Activated CD8-positive, alpha-beta T cell treated with anti-CD3 and anti-CD28 coated beads, Interleukin-2, amount 10 ng/mL, durations not matched to agents 7 days and 5 days (primary cell): ENCODE measurements at regions not wholly inside any gene's neighbourhood (a gene's known extent, or its start where the extent isn't known, plus 50 kb on each side); places are given as distances from the start of the nearest gene placed in this dataset.
"Not testable (repeated sequence)": the region's sequence is repeated elsewhere in the genome, so short reads cannot be mapped to it uniquely, and the experiment has no call there.

Experiments used
- ATAC-seq: fragments of 150-1000 bp; cut with Tn5 transposase; one replicate; pipeline ENCODE4 v1.10.0; 2021; ENCODE audit warnings: moderate library complexity
- CTCF ChIA-PET: fragments of 350-600 bp; sonication (Branson Sonifier 250); formaldehyde crosslinking; loops from one replicate; lab custom pipeline; 2021; ENCODE audit warnings: antibody characterized with exemption; lab: Charles Lee
- POLR2A ChIA-PET: fragments of 350-600 bp; sonication (Branson Sonifier 250); formaldehyde crosslinking; loops from one replicate; lab custom pipeline; 2021; ENCODE audit warnings: antibody characterized with exemption; lab: Charles Lee
- DNase-seq: peaks from one replicate; pipeline ENCODE4 v3.0.0-alpha.2; 2020
- H3K27ac Mint-ChIP-seq: one replicate; pipeline ENCODE4 v1.8.0; 2021; ENCODE audit warnings: mild to moderate bottlenecking, mixed read lengths
- H3K27me3 Mint-ChIP-seq: one replicate; pipeline ENCODE4 v1.8.0; 2021; ENCODE audit warnings: low read depth, mixed read lengths
- H3K36me3 Mint-ChIP-seq: one replicate; pipeline ENCODE4 v1.8.0; 2021; ENCODE audit warnings: low read depth, mixed read lengths
- H3K4me1 Mint-ChIP-seq: one replicate; pipeline ENCODE4 v1.8.0; 2021; ENCODE audit warnings: low read depth, mixed read lengths
- H3K4me3 Mint-ChIP-seq: one replicate; pipeline ENCODE4 v1.8.0; 2021; ENCODE audit warnings: mild to moderate bottlenecking, mixed read lengths
- H3K9me3 Mint-ChIP-seq: one replicate; pipeline ENCODE4 v1.8.0; 2022; ENCODE audit warnings: mixed read lengths; ENCODE audit not compliant: insufficient read depth

GRCh38 chr4:125008676-125009075, 296.1 kb upstream of the ANKRD50 start:
- Mint-ChIP-seq H3K4me1 (no peaks in the 10 kb centered on the region), H3K27ac (no peak overlapping the region), H3K27me3 (no peaks in the 10 kb centered on the region), H3K36me3 (no peaks in the 10 kb centered on the region), H3K9me3 (no peaks in the 10 kb centered on the region), H3K4me3 (no peak overlapping the region)
- CTCF ChIA-PET, result no interaction called here
- POLR2A ChIA-PET, result no interaction called here
- DNase-seq (no peak), ATAC-seq (no peak)

GRCh38 chr4:125004676-125005075, 292.1 kb upstream of the ANKRD50 start:
- POLR2A ChIA-PET, result no interaction called here
- Mint-ChIP-seq H3K27ac (no peak overlapping the region), H3K36me3 (no peaks in the 10 kb centered on the region), H3K27me3 (no peaks in the 10 kb centered on the region), H3K4me1 (no peaks in the 10 kb centered on the region), H3K4me3 (no peak overlapping the region), H3K9me3 (no peaks in the 10 kb centered on the region)
- DNase-seq (no peak), ATAC-seq (no peak)
- CTCF ChIA-PET, result no interaction called here

DNA sequence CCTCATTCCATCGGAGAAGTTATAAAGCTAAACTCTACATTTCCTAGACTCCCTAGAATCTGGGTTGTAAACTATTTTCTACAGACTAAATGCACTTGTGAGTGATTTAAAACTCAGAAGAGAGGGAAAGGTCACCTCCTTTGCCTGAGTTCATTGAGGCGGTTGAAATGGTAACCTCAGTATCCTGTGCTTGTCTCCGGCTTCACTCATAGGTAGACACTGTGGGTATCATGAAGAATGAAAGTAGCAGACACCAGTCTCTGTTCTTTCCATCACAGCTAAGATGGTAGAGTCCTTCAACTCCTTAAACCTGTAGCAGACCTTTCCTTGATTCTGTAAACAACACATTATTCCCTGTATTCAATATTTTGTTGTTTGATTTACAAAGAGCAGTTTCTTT, 291.3 kb upstream of the ANKRD50 start:
- POLR2A ChIA-PET, result no interaction called here
- DNase-seq (no peak), ATAC-seq (no peak)
- Mint-ChIP-seq H3K27me3 (no peaks in the 10 kb centered on the region), H3K4me1 (no peaks in the 10 kb centered on the region), H3K36me3 (no peaks in the 10 kb centered on the region), H3K4me3 (no peak overlapping the region), H3K27ac (no peak overlapping the region), H3K9me3 (no peaks in the 10 kb centered on the region)
- CTCF ChIA-PET, result no interaction called here

DNA sequence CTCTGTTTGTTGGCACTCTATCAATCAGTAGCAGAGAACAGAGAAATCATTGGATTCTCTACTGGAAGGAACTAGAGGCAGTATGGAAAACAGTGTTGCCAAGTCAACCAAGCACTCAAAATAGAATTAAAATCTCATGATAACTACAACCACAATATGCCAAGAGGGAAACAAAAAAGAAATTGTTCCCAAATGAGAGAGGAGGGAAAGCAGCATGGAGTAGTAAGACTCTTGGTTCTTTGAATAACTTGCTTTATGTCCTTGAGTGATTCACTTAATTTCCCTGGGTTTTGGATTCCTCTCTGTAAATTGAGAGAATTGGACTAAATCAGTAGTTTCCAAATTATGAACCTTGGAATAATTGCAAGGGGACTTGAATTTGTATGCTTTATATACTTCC, 285.5 kb upstream of the ANKRD50 start:
- ChIA-PET POLR2A (no interaction called here), CTCF (no interaction called here)
- Mint-ChIP-seq H3K9me3 (no peaks in the 10 kb centered on the region), H3K27me3 (no peaks in the 10 kb centered on the region), H3K4me1 (no peaks in the 10 kb centered on the region), H3K27ac (no peak overlapping the region), H3K36me3 (no peaks in the 10 kb centered on the region), H3K4me3 (no peak overlapping the region)
- ATAC-seq, result no peak
- DNase-seq, result no peak

GRCh38 chr4:124997124-124997523, 284.6 kb upstream of the ANKRD50 start:
- H3K36me3 Mint-ChIP-seq, result no peaks in the 10 kb centered on the region
- ATAC-seq (no peak), DNase-seq (no peak)
- no peaks in the 10 kb centered on the region for H3K4me1 Mint-ChIP-seq
- no peak overlapping the region for H3K27ac Mint-ChIP-seq
- H3K9me3 Mint-ChIP-seq, result no peaks in the 10 kb centered on the region
- no peaks in the 10 kb centered on the region for H3K27me3 Mint-ChIP-seq
- no peak overlapping the region for H3K4me3 Mint-ChIP-seq
- ChIA-PET POLR2A (no interaction called here), CTCF (no interaction called here)

GRCh38 chr4:124993838-124994237, 281.3 kb upstream of the ANKRD50 start:
- Mint-ChIP-seq H3K4me3 (no peak overlapping the region), H3K27me3 (no peaks in the 10 kb centered on the region), H3K9me3 (no peaks in the 10 kb centered on the region), H3K36me3 (no peaks in the 10 kb centered on the region), H3K4me1 (no peaks in the 10 kb centered on the region), H3K27ac (no peak overlapping the region)
- DNase-seq (no peak), ATAC-seq (no peak)
- ChIA-PET CTCF (no interaction called here), POLR2A (no interaction called here)

DNA sequence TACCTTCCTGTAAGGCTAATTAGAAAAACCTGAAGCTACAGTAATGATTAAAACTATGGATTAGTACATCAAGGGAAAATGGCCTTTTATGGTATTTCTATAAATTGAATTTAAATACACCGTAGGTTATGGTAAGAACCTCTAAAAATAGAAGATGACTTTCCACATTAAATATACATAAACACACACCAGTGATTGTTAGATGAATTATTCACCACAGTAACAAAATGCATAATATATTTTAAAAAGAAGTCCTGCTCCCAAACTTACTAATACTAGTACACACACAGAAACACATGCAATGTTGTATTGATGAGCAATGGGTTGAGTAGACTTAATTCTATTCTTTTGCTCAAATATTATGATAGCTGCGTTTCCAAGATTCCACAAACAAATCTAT, 277.9 kb upstream of the ANKRD50 start:
- Mint-ChIP-seq H3K9me3 (no peaks in the 10 kb centered on the region), H3K4me3 (no peak overlapping the region), H3K4me1 (no peaks in the 10 kb centered on the region), H3K36me3 (no peaks in the 10 kb centered on the region), H3K27ac (no peak overlapping the region), H3K27me3 (no peaks in the 10 kb centered on the region)
- ATAC-seq (no peak), DNase-seq (no peak)
- ChIA-PET CTCF (no interaction called here), POLR2A (no interaction called here)

- Mint-ChIP-seq H3K27me3 (no peaks in the 10 kb centered on the region), H3K36me3 (no peaks in the 10 kb centered on the region), H3K4me1 (no peaks in the 10 kb centered on the region), H3K27ac (no peak overlapping the region), H3K4me3 (no peak overlapping the region), H3K9me3 (no peaks in the 10 kb centered on the region)
- ChIA-PET POLR2A (no interaction called here), CTCF (no interaction called here)
- ATAC-seq (no peak), DNase-seq (no peak)
These were observed 267.8 kb upstream of the ANKRD50 start for GRCh38 chr4:124980276-124980752.

- H3K4me1 Mint-ChIP-seq, DNase-seq, H3K27ac Mint-ChIP-seq, CTCF ChIA-PET, H3K36me3 Mint-ChIP-seq, ATAC-seq, H3K9me3 Mint-ChIP-seq, POLR2A ChIA-PET, H3K4me3 Mint-ChIP-seq, H3K27me3 Mint-ChIP-seq: not testable (repeated sequence)
These were observed 266.0 kb upstream of the ANKRD50 start for GRCh38 chr4:124978536-124978935.

DNA sequence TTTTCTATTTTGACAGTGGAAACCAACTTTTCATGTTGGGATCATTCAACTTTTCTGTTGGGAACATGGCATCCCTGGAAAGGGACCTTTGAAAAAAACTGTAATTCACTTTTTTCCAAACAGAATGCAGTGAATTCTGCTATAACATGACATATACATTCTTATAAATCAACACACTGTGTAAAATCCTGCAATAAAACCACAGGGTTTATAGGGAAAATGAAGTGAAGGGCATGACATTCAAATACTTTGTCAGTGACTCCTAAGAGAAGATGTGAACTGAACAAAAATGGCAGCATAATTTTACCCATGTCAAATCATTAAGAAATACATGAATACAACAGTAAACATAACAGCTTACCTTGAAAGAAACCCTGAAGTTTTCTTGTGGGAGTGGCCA, 264.5 kb upstream of the ANKRD50 start:
- DNase-seq (no peak), ATAC-seq (no peak)
- no peaks in the 10 kb centered on the region for H3K36me3 Mint-ChIP-seq
- POLR2A ChIA-PET, result no interaction called here
- H3K4me1 Mint-ChIP-seq, result no peaks in the 10 kb centered on the region
- no peak overlapping the region for H3K4me3 Mint-ChIP-seq
- CTCF ChIA-PET, result no interaction called here
- no peaks in the 10 kb centered on the region for H3K9me3 Mint-ChIP-seq
- H3K27me3 Mint-ChIP-seq, result no peaks in the 10 kb centered on the region
- no peak overlapping the region for H3K27ac Mint-ChIP-seq

- Mint-ChIP-seq H3K4me3 (no peak overlapping the region), H3K4me1 (no peaks in the 10 kb centered on the region), H3K36me3 (no peaks in the 10 kb centered on the region), H3K27ac (no peak overlapping the region), H3K9me3 (peaks cover 7% of the 10 kb centered on the region), H3K27me3 (no peaks in the 10 kb centered on the region)
- ChIA-PET POLR2A (no interaction called here), CTCF (no interaction called here)
- DNase-seq, result no peak
- no peak for ATAC-seq
These were observed 261.6 kb upstream of the ANKRD50 start for GRCh38 chr4:124974152-124974551.

DNA sequence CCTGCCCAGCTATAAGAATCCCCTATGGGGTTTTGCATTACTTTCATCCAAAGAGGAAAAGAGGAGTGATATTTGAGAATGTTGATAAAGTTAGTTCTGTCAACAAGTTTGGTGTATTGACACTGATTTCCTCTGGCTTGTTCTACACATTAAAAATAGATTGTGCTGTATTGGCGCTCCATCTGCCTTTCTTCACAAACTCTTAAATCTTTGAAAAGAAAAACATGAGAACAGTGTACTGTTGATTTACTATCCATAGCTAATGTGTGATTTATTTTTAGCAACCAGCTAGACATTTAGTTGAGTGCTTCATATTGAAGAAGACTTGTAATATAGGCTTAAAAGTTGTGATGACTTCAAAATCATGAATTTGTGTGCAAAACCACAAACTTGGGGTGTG, 261.2 kb upstream of the ANKRD50 start:
- CTCF ChIA-PET, result no interaction called here
- Mint-ChIP-seq H3K36me3 (no peaks in the 10 kb centered on the region), H3K27me3 (no peaks in the 10 kb centered on the region), H3K4me3 (no peak overlapping the region), H3K9me3 (peaks cover 7% of the 10 kb centered on the region), H3K27ac (no peak overlapping the region), H3K4me1 (no peaks in the 10 kb centered on the region)
- ATAC-seq, result no peak
- POLR2A ChIA-PET, result no interaction called here
- DNase-seq, result no peak

GRCh38 chr4:124970011-124970410, 257.5 kb upstream of the ANKRD50 start:
- CTCF ChIA-PET, result no interaction called here
- H3K27ac Mint-ChIP-seq, result no peak overlapping the region
- ATAC-seq (no peak), DNase-seq (no peak)
- no peaks in the 10 kb centered on the region for H3K27me3 Mint-ChIP-seq
- H3K4me3 Mint-ChIP-seq, result no peak overlapping the region
- H3K9me3 Mint-ChIP-seq, result peaks cover 7% of the 10 kb centered on the region
- H3K36me3 Mint-ChIP-seq, result no peaks in the 10 kb centered on the region
- POLR2A ChIA-PET, result no interaction called here
- no peaks in the 10 kb centered on the region for H3K4me1 Mint-ChIP-seq
